IgD-negative memory B cell (primary cell): ENCODE measurements at regions not wholly inside any gene's neighbourhood (a gene's known extent, or its start where the extent isn't known, plus 50 kb on each side); places are given as distances from the start of the nearest gene placed in this dataset.

Experiments used
- H3K27ac Mint-ChIP-seq, 3 donors: one replicate each; pipeline ENCODE4 v1.8.0; 2020 to 2022; ENCODE audit warnings: mild to moderate bottlenecking in 3 of 3, mixed read lengths in 3 of 3, moderate library complexity in 1 of 3
- H3K27me3 Mint-ChIP-seq: one replicate; pipeline ENCODE4 v1.8.0; 2021; ENCODE audit warnings: mixed read lengths
- H3K36me3 Mint-ChIP-seq: one replicate; pipeline ENCODE4 v1.8.0; 2020; ENCODE audit warnings: mild to moderate bottlenecking, mixed read lengths
- H3K4me1 Mint-ChIP-seq, 3 donors: one replicate each; pipeline ENCODE4 v1.8.0; 2020 to 2022; ENCODE audit warnings: mixed read lengths in 3 of 3, mild to moderate bottlenecking in 1 of 3
- H3K4me3 Mint-ChIP-seq, 4 donors: one replicate each; pipeline ENCODE4 v1.8.0; 2020 to 2022; ENCODE audit warnings: mild to moderate bottlenecking in 4 of 4, mixed read lengths in 4 of 4, moderate library complexity in 3 of 4
- H3K9me3 Mint-ChIP-seq, 3 donors: one replicate each; pipeline ENCODE4 v1.8.0; 2020 to 2021; ENCODE audit warnings: mixed read lengths in 3 of 3, mild to moderate bottlenecking in 1 of 3

GRCh38 chr10:57798830-57799229, 468.9 kb downstream of the IPMK start:
- H3K27ac Mint-ChIP-seq = no peak overlapping the region
- no peaks in the 10 kb centered on the region for H3K27me3 Mint-ChIP-seq
- H3K4me1 Mint-ChIP-seq = no peaks in the 10 kb centered on the region
- no peak overlapping the region for H3K4me3 Mint-ChIP-seq
- no peaks in the 10 kb centered on the region for H3K36me3 Mint-ChIP-seq
- peaks cover 0 to 2% (median 1%) of the 10 kb centered on the region in 3 donors for H3K9me3 Mint-ChIP-seq

- Mint-ChIP-seq H3K4me1 (no peaks in the 10 kb centered on the region), H3K4me3 (no peak overlapping the region), H3K27me3 (no peaks in the 10 kb centered on the region), H3K9me3 (peaks cover 3 to 5% (median 3%) of the 10 kb centered on the region in 3 donors), H3K36me3 (no peaks in the 10 kb centered on the region), H3K27ac (no peak overlapping the region)
These were observed 476.1 kb downstream of the IPMK start for GRCh38 chr10:57791546-57791945.

- Mint-ChIP-seq H3K9me3 (peaks cover 3 to 5% (median 3%) of the 10 kb centered on the region in 3 donors), H3K36me3 (no peaks in the 10 kb centered on the region), H3K27me3 (no peaks in the 10 kb centered on the region), H3K27ac (no peak overlapping the region), H3K4me3 (no peak overlapping the region), H3K4me1 (no peaks in the 10 kb centered on the region)
These were observed 477.0 kb downstream of the IPMK start for GRCh38 chr10:57790703-57791102.

GRCh38 chr10:57788117-57788516, 479.6 kb downstream of the IPMK start:
- H3K27ac Mint-ChIP-seq = no peak overlapping the region
- peaks cover 3 to 7% (median 3%) of the 10 kb centered on the region in 3 donors for H3K9me3 Mint-ChIP-seq
- H3K36me3 Mint-ChIP-seq = no peaks in the 10 kb centered on the region
- H3K4me1 Mint-ChIP-seq = no peaks in the 10 kb centered on the region
- H3K27me3 Mint-ChIP-seq = no peaks in the 10 kb centered on the region
- H3K4me3 Mint-ChIP-seq = no peak overlapping the region

GRCh38 chr10:57786850-57787750, 480.6 kb downstream of the IPMK start:
- no peak overlapping the region for H3K4me3 Mint-ChIP-seq
- no peaks in the 10 kb centered on the region for H3K36me3 Mint-ChIP-seq
- H3K27me3 Mint-ChIP-seq = no peaks in the 10 kb centered on the region
- no peak overlapping the region for H3K27ac Mint-ChIP-seq
- peaks cover 3 to 7% (median 3%) of the 10 kb centered on the region in 3 donors for H3K9me3 Mint-ChIP-seq
- H3K4me1 Mint-ChIP-seq = no peaks in the 10 kb centered on the region

GRCh38 chr10:57786331-57786730, 481.4 kb downstream of the IPMK start:
- Mint-ChIP-seq H3K36me3 (no peaks in the 10 kb centered on the region), H3K27me3 (no peaks in the 10 kb centered on the region), H3K4me1 (no peaks in the 10 kb centered on the region), H3K4me3 (no peak overlapping the region), H3K9me3 (peaks cover 3 to 7% (median 6%) of the 10 kb centered on the region in 3 donors), H3K27ac (no peak overlapping the region)

GRCh38 chr10:57785546-57785945, 482.1 kb downstream of the IPMK start:
- no peaks in the 10 kb centered on the region for H3K4me1 Mint-ChIP-seq
- no peak overlapping the region for H3K4me3 Mint-ChIP-seq
- H3K27ac Mint-ChIP-seq = no peak overlapping the region
- no peaks in the 10 kb centered on the region for H3K27me3 Mint-ChIP-seq
- peaks cover 3 to 7% (median 7%) of the 10 kb centered on the region in 3 donors for H3K9me3 Mint-ChIP-seq
- no peaks in the 10 kb centered on the region for H3K36me3 Mint-ChIP-seq

GRCh38 chr10:57785068-57785467, 482.6 kb downstream of the IPMK start:
- no peaks in the 10 kb centered on the region for H3K27me3 Mint-ChIP-seq
- no peaks in the 10 kb centered on the region for H3K36me3 Mint-ChIP-seq
- H3K4me1 Mint-ChIP-seq = no peaks in the 10 kb centered on the region
- peaks cover 7% of the 10 kb centered on the region in 3 donors for H3K9me3 Mint-ChIP-seq
- H3K4me3 Mint-ChIP-seq = no peak overlapping the region
- no peak overlapping the region for H3K27ac Mint-ChIP-seq

GRCh38 chr10:57776688-57777432, 490.8 kb downstream of the IPMK start:
- no peaks in the 10 kb centered on the region for H3K27me3 Mint-ChIP-seq
- no peak overlapping the region for H3K4me3 Mint-ChIP-seq
- peaks cover 3 to 11% (median 10%) of the 10 kb centered on the region in 3 donors for H3K9me3 Mint-ChIP-seq
- no peaks in the 10 kb centered on the region for H3K4me1 Mint-ChIP-seq
- no peaks in the 10 kb centered on the region for H3K36me3 Mint-ChIP-seq
- H3K27ac Mint-ChIP-seq = no peak overlapping the region

GRCh38 chr10:57775250-57775649, 492.4 kb downstream of the IPMK start:
- H3K4me3 Mint-ChIP-seq = no peak overlapping the region
- H3K4me1 Mint-ChIP-seq = no peaks in the 10 kb centered on the region
- no peaks in the 10 kb centered on the region for H3K36me3 Mint-ChIP-seq
- no peaks in the 10 kb centered on the region for H3K27me3 Mint-ChIP-seq
- peaks cover 3 to 10% (median 9%) of the 10 kb centered on the region in 3 donors for H3K9me3 Mint-ChIP-seq
- no peak overlapping the region for H3K27ac Mint-ChIP-seq

GRCh38 chr10:57769298-57769697, 498.4 kb downstream of the IPMK start:
- Mint-ChIP-seq H3K9me3 (peaks cover 4 to 15% (median 8%) of the 10 kb centered on the region in 3 donors), H3K36me3 (no peaks in the 10 kb centered on the region), H3K4me3 (no peak overlapping the region), H3K27ac (no peak overlapping the region), H3K27me3 (no peaks in the 10 kb centered on the region), H3K4me1 (no peaks in the 10 kb centered on the region)

- no peak overlapping the region for H3K4me3 Mint-ChIP-seq
- H3K27ac Mint-ChIP-seq = no peak overlapping the region
- H3K27me3 Mint-ChIP-seq = no peaks in the 10 kb centered on the region
- peaks cover 2 to 3% (median 3%) of the 10 kb centered on the region in 3 donors for H3K9me3 Mint-ChIP-seq
- H3K36me3 Mint-ChIP-seq = no peaks in the 10 kb centered on the region
- H3K4me1 Mint-ChIP-seq = no peaks in the 10 kb centered on the region
These were observed 507.9 kb downstream of the IPMK start for GRCh38 chr10:57759777-57760176.

- Mint-ChIP-seq H3K27ac (no peak overlapping the region), H3K36me3 (no peaks in the 10 kb centered on the region), H3K27me3 (no peaks in the 10 kb centered on the region), H3K4me3 (no peak overlapping the region), H3K9me3 (peaks cover 2 to 7% (median 2%) of the 10 kb centered on the region in 3 donors), H3K4me1 (no peaks in the 10 kb centered on the region)
These were observed 512.9 kb downstream of the IPMK start for GRCh38 chr10:57754803-57755202.

- H3K9me3 Mint-ChIP-seq = peaks cover 0 to 8% (median 0%) of the 10 kb centered on the region in 3 donors
- H3K36me3 Mint-ChIP-seq = no peaks in the 10 kb centered on the region
- no peak overlapping the region for H3K27ac Mint-ChIP-seq
- no peaks in the 10 kb centered on the region for H3K27me3 Mint-ChIP-seq
- H3K4me1 Mint-ChIP-seq = no peaks in the 10 kb centered on the region
- no peak overlapping the region for H3K4me3 Mint-ChIP-seq
These were observed 524.0 kb downstream of the IPMK start for GRCh38 chr10:57743711-57744110.

- no peaks in the 10 kb centered on the region for H3K36me3 Mint-ChIP-seq
- H3K4me3 Mint-ChIP-seq = no peak overlapping the region
- H3K4me1 Mint-ChIP-seq = no peaks in the 10 kb centered on the region
- H3K27me3 Mint-ChIP-seq = no peaks in the 10 kb centered on the region
- no peak overlapping the region for H3K27ac Mint-ChIP-seq
- H3K9me3 Mint-ChIP-seq = no peaks in the 10 kb centered on the region
These were observed 525.9 kb downstream of the IPMK start for GRCh38 chr10:57741751-57742150.
